Upper lobe of left lung (tissue), 6 donors: ENCODE measurements at regions not wholly inside any gene's neighbourhood (a gene's known extent, or its start where the extent isn't known, plus 50 kb on each side); places are given as distances from the start of the nearest gene placed in this dataset.

ENCODE experiments used
- ATAC-seq, 2 donors: fragments of 200-7000 bp; cut with Tn5 transposase; one replicate each; pipeline ENCODE4 v1.9.1; 2022; ENCODE audit warnings: mild to moderate bottlenecking in 2 of 2, moderate library complexity in 2 of 2; ENCODE audit not compliant: low FRiP score in 2 of 2
- DNase-seq, 2 donors: peaks; one replicate each; pipeline ENCODE4 v3.0.0-alpha.2; 2019 to 2020
- H3K27ac ChIP-seq, 4 donors: fragments of 200-600 bp; sonication (generic); one replicate each; pipeline ENCODE4 v1.5.1; 2016 to 2019
- H3K27me3 ChIP-seq, 4 donors: fragments of 200-600 bp; sonication (generic); one replicate each; pipeline ENCODE4 v1.5.1; 2017 to 2019
- H3K36me3 ChIP-seq, 4 donors: fragments of 200-600 bp; sonication (generic); one replicate each; pipeline ENCODE4 v1.5.1; 2016 to 2019
- H3K4me1 ChIP-seq, 4 donors: fragments of 200-600 bp; sonication (generic); one replicate each; pipeline ENCODE4 v1.5.1; 2018 to 2019
- H3K4me3 ChIP-seq, 4 donors: fragments of 200-600 bp; sonication (generic); one replicate each; pipeline ENCODE4 v1.5.1; 2017 to 2019; ENCODE audit warnings: mild to moderate bottlenecking in 2 of 4, moderate library complexity in 1 of 4
- H3K9me3 ChIP-seq, 4 donors: fragments of 200-600 bp; sonication (generic); one replicate each; pipeline ENCODE4 v1.5.1; 2018 to 2019
- EP300 ChIP-seq, 4 donors: sonication (generic); formaldehyde crosslinking; IDR thresholded peaks; one replicate each; pipeline ENCODE4 v1.5.1; 2017; ENCODE audit warnings: antibody characterized with exemption in 4 of 4, control low read depth in 2 of 4
- POLR2A ChIP-seq, 4 donors: fragments of 450-650 bp; IDR thresholded peaks; one replicate each; pipeline ENCODE4 v1.5.1; 2016 to 2017; ENCODE audit warnings: antibody characterized with exemption in 4 of 4, mild to moderate bottlenecking in 2 of 4
- POLR2AphosphoS5 ChIP-seq, 2 donors: sonication (generic); formaldehyde crosslinking; IDR thresholded peaks; one replicate each; pipeline ENCODE4 v1.5.1; 2017; ENCODE audit warnings: antibody characterized with exemption in 2 of 2
- WGBS, 2 donors: methylation state at CpG; one replicate each; pipeline ENCODE4 v1.1.5; 2017 to 2018; 5-methylcytosine and 5-hydroxymethylcytosine counted together
- TF ChIP-seq, protein P1 (sequence below), 6 experiments: fragments of 450-650 bp in 4 of 6; fragments of 200-600 bp in 2 of 6; sonication (generic) in 2 of 6; IDR thresholded peaks; one replicate each; pipeline ENCODE4 v1.5.1; 2016 to 2019; ENCODE audit warnings: antibody characterized with exemption in 6 of 6
- donor health status: DM: no; HTN: no; CAD: no; lungs with moderate emphysema.
- donor health status: DM: no; HTN: yes; CAD: no; lungs with severe emphysema.

GRCh38 chr9:90969021-90969675, 167.5 kb downstream of the SYK start:
- Histone ChIP-seq H3K27me3 (no peaks in the 10 kb centered on the region), H3K4me1 (peaks cover 0 to 7% (median 6%) of the 10 kb centered on the region in 4 donors), H3K36me3 (no peaks in the 10 kb centered on the region), H3K9me3 (no peaks in the 10 kb centered on the region), H3K4me3 (no peak overlapping the region), H3K27ac (no peak overlapping the region)
- TF ChIP-seq POLR2AphosphoS5 (IDR thresholded peaks at IDR 0.05) (no peak), EP300 (IDR thresholded peaks at IDR 0.05) (no peak), POLR2A (IDR thresholded peaks at IDR 0.05) (no peak)
- TF ChIP-seq, protein P1, sequence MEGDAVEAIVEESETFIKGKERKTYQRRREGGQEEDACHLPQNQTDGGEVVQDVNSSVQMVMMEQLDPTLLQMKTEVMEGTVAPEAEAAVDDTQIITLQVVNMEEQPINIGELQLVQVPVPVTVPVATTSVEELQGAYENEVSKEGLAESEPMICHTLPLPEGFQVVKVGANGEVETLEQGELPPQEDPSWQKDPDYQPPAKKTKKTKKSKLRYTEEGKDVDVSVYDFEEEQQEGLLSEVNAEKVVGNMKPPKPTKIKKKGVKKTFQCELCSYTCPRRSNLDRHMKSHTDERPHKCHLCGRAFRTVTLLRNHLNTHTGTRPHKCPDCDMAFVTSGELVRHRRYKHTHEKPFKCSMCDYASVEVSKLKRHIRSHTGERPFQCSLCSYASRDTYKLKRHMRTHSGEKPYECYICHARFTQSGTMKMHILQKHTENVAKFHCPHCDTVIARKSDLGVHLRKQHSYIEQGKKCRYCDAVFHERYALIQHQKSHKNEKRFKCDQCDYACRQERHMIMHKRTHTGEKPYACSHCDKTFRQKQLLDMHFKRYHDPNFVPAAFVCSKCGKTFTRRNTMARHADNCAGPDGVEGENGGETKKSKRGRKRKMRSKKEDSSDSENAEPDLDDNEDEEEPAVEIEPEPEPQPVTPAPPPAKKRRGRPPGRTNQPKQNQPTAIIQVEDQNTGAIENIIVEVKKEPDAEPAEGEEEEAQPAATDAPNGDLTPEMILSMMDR (IDR thresholded peaks at IDR 0.05) = no peak
- DNase-seq (no peak), ATAC-seq (no peak)
- WGBS, 2 donors = 80 to 83% methylated on average over 6 to 10 of the region's 10 CpGs

GRCh38 chr9:90970608-90971007, 169.0 kb downstream of the SYK start:
- Histone ChIP-seq H3K36me3 (no peaks in the 10 kb centered on the region), H3K27ac (no peak overlapping the region), H3K27me3 (no peaks in the 10 kb centered on the region), H3K4me3 (no peak overlapping the region), H3K9me3 (no peaks in the 10 kb centered on the region), H3K4me1 (no peaks in the 10 kb centered on the region)
- TF ChIP-seq, protein P1 (IDR thresholded peaks at IDR 0.05) = no peak
- TF ChIP-seq POLR2AphosphoS5 (IDR thresholded peaks at IDR 0.05) = no peak
- no peak for TF ChIP-seq EP300 (IDR thresholded peaks at IDR 0.05)
- TF ChIP-seq POLR2A (IDR thresholded peaks at IDR 0.05) = no peak
- DNase-seq = no peak
- WGBS, 2 donors = 86 to 88% methylated on average over 9 of the region's 9 CpGs
- ATAC-seq = no peak

GRCh38 chr9:90972057-90972456, 170.4 kb downstream of the SYK start:
- H3K27me3 ChIP-seq = no peaks in the 10 kb centered on the region
- no peaks in the 10 kb centered on the region for H3K9me3 ChIP-seq
- H3K4me1 ChIP-seq = no peaks in the 10 kb centered on the region
- H3K4me3 ChIP-seq = no peak overlapping the region
- TF ChIP-seq EP300 (IDR thresholded peaks at IDR 0.05) (no peak), POLR2AphosphoS5 (IDR thresholded peaks at IDR 0.05) (no peak), POLR2A (IDR thresholded peaks at IDR 0.05) (no peak)
- TF ChIP-seq, protein P1 (IDR thresholded peaks at IDR 0.05) = no peak
- no peak for ATAC-seq
- DNase-seq = no peak
- WGBS, 2 donors = 89 to 92% methylated on average over 6 of the region's 6 CpGs
- H3K36me3 ChIP-seq = no peaks in the 10 kb centered on the region
- H3K27ac ChIP-seq = no peak overlapping the region

- WGBS, 2 donors = 69 to 83% methylated on average over 5 of the region's 5 CpGs
- Histone ChIP-seq H3K36me3 (no peaks in the 10 kb centered on the region), H3K9me3 (no peaks in the 10 kb centered on the region), H3K27ac (no peak overlapping the region), H3K4me1 (no peaks in the 10 kb centered on the region), H3K4me3 (no peak overlapping the region), H3K27me3 (no peaks in the 10 kb centered on the region)
- no peak for DNase-seq
- TF ChIP-seq EP300 (IDR thresholded peaks at IDR 0.05) (no peak), POLR2A (IDR thresholded peaks at IDR 0.05) (no peak), POLR2AphosphoS5 (IDR thresholded peaks at IDR 0.05) (no peak)
- TF ChIP-seq, protein P1 (IDR thresholded peaks at IDR 0.05) = no peak
- ATAC-seq = no peak
These were observed 172.4 kb downstream of the SYK start for GRCh38 chr9:90974016-90974415.

GRCh38 chr9:90974643-90975245, 173.1 kb downstream of the SYK start:
- no peak overlapping the region for H3K27ac ChIP-seq
- H3K36me3 ChIP-seq = no peaks in the 10 kb centered on the region
- H3K9me3 ChIP-seq = no peaks in the 10 kb centered on the region
- DNase-seq = no peak
- TF ChIP-seq POLR2AphosphoS5 (IDR thresholded peaks at IDR 0.05) = no peak
- TF ChIP-seq, protein P1 (IDR thresholded peaks at IDR 0.05) = no peak
- TF ChIP-seq POLR2A (IDR thresholded peaks at IDR 0.05) = no peak
- no peak for TF ChIP-seq EP300 (IDR thresholded peaks at IDR 0.05)
- H3K4me3 ChIP-seq = no peak overlapping the region
- no peaks in the 10 kb centered on the region for H3K27me3 ChIP-seq
- no peaks in the 10 kb centered on the region for H3K4me1 ChIP-seq
- ATAC-seq = no peak
- WGBS, 2 donors = 74 to 81% methylated on average over 9 of the region's 9 CpGs
